Small intestine (tissue), 7 donors: ENCODE measurements at regions not wholly inside any gene's neighbourhood (a gene's known extent, or its start where the extent isn't known, plus 50 kb on each side); places are given as distances from the start of the nearest gene placed in this dataset.

Experiments used
- DNase-seq, 2 donors: peaks; one replicate each; pipeline versions ENCODE4 v3.0.0 to v3.0.0-alpha.2; 2013
- FAIRE-seq: peaks from 2 replicates; lab custom pipeline; 2012; peaks lifted over from hg19 to GRCh38; lab: Jason Lieb, UNC
- H3K27ac ChIP-seq, 3 donors: one replicate each; pipeline ENCODE4 v1.5.1; 2013; ENCODE audit warnings: low read length in 2 of 3, mild to moderate bottlenecking in 2 of 3, control low read depth in 1 of 3, inconsistent platforms in 1 of 3, low read depth in 1 of 3, moderate library complexity in 1 of 3
- H3K27me3 ChIP-seq, 3 donors: one replicate each; pipeline ENCODE4 v1.6.1; 2013; ENCODE audit warnings: low read length in 3 of 3, inconsistent platforms in 1 of 3; ENCODE audit not compliant: control insufficient read depth in 3 of 3, insufficient read depth in 3 of 3
- H3K36me3 ChIP-seq, 3 donors: one replicate each; pipeline ENCODE4 v1.6.1; 2013; ENCODE audit warnings: low read length in 3 of 3, inconsistent platforms in 1 of 3, low read depth in 1 of 3, mild to moderate bottlenecking in 1 of 3, moderate library complexity in 1 of 3; ENCODE audit not compliant: control insufficient read depth in 3 of 3, insufficient read depth in 2 of 3
- H3K4me1 ChIP-seq, 3 donors: one replicate each; pipeline ENCODE4 v1.6.1; 2013; ENCODE audit warnings: low read length in 2 of 3, inconsistent platforms in 1 of 3, low read depth in 1 of 3, mild to moderate bottlenecking in 1 of 3, moderate library complexity in 1 of 3; ENCODE audit not compliant: control insufficient read depth in 3 of 3, insufficient read depth in 2 of 3
- H3K4me3 ChIP-seq, 3 donors: one replicate each; pipeline ENCODE4 v1.5.1; 2013; ENCODE audit warnings: low read length in 3 of 3, control low read depth in 1 of 3, inconsistent platforms in 1 of 3, low read depth in 1 of 3, mild to moderate bottlenecking in 1 of 3, moderate library complexity in 1 of 3
- H3K9me3 ChIP-seq, 2 donors: one replicate each; pipeline ENCODE4 v1.6.1; 2013; ENCODE audit warnings: low read depth in 1 of 2, low read length in 1 of 2; ENCODE audit not compliant: control insufficient read depth in 2 of 2, insufficient read depth in 1 of 2
- WGBS, 3 donors: extraction: QIAGEN DNeasy Blood & Tissue Kit; methylation state at CpG; one replicate each; pipeline ENCODE4 v1.1.7; 2013; 5-methylcytosine and 5-hydroxymethylcytosine counted together
- donor health status: healthy with polysubstance abuse.
- donor health status: control.
- donor health status: control.
- donor health status: Bipolar disorder and iron deficiency.
- donor health status: healthy.

DNA sequence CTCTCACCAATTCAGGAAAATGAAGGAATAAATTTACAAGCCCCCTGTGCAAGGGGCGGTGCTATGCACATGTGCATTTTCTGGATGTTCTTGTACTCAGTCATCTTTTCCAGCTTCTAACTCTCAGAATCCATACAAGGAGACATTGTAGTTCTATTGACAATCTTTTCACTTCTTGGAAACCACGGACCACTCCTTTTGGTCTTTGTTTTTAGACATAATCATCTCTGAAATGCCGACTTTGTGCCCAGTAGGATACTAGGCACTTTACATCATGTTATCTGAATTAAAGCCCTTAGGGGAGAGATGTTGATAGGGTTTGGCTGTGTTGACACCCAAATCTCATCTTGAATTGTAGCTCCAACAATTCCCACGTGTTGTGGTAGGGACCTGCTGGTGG lies 322.6 kb upstream of the WWC1 start:
- 74 to 80% (median 79%) methylated on average over 4 of the region's 4 CpGs for WGBS, 3 donors
- no peaks in the 10 kb centered on the region for H3K36me3 ChIP-seq
- no peak for FAIRE-seq
- no peak for DNase-seq
- H3K27ac ChIP-seq, result no peak overlapping the region
- H3K9me3 ChIP-seq, result no peaks in the 10 kb centered on the region
- no peaks in the 10 kb centered on the region for H3K27me3 ChIP-seq
- no peak overlapping the region for H3K4me3 ChIP-seq
- H3K4me1 ChIP-seq, result no peaks in the 10 kb centered on the region

GRCh38 chr5:167969998-167970397 lies 321.4 kb upstream of the WWC1 start:
- no peaks in the 10 kb centered on the region for H3K27me3 ChIP-seq
- DNase-seq, result no peak
- no peaks in the 10 kb centered on the region for H3K36me3 ChIP-seq
- H3K9me3 ChIP-seq, result no peaks in the 10 kb centered on the region
- H3K27ac ChIP-seq, result no peak overlapping the region
- no peaks in the 10 kb centered on the region for H3K4me1 ChIP-seq
- H3K4me3 ChIP-seq, result no peak overlapping the region
- FAIRE-seq, result no peak
- 32 to 51% (median 45%) methylated on average over 4 of the region's 4 CpGs for WGBS, 3 donors

DNA sequence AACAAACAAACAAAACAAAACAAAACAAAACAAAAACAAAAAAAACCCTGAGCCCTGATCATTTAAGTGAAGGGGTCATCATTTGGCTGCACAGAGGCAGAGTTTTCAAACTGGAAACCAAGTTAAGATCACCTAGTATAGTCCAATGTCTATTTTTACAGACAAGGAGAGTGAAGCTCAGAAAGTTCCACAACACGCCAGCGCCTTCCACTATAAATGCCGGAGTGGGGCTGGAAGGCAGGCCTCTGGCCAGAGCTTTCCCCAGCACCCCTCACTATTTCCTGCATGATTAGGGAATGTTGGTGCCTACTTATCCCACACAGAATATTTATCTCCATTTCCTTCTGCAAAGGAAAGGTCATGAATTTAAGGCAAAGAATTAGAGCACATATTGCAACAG lies 319.7 kb upstream of the WWC1 start:
- H3K36me3 ChIP-seq, result no peaks in the 10 kb centered on the region
- no peak overlapping the region for H3K27ac ChIP-seq
- DNase-seq (no peak), FAIRE-seq (no peak)
- WGBS, 3 donors, result 87 to 94% (median 92%) methylated on average over 3 of the region's 3 CpGs
- no peaks in the 10 kb centered on the region for H3K27me3 ChIP-seq
- H3K4me3 ChIP-seq, result no peak overlapping the region
- H3K4me1 ChIP-seq, result no peaks in the 10 kb centered on the region
- no peaks in the 10 kb centered on the region for H3K9me3 ChIP-seq

- FAIRE-seq (no peak), DNase-seq (no peak)
- Histone ChIP-seq H3K27ac (no peak overlapping the region), H3K27me3 (no peaks in the 10 kb centered on the region), H3K4me3 (no peak overlapping the region), H3K36me3 (no peaks in the 10 kb centered on the region), H3K9me3 (no peaks in the 10 kb centered on the region), H3K4me1 (no peaks in the 10 kb centered on the region)
- 75 to 84% (median 75%) methylated on average over 4 of the region's 4 CpGs for WGBS, 3 donors
These were observed 318.3 kb upstream of the WWC1 start for GRCh38 chr5:167973126-167973525.

GRCh38 chr5:167984951-167985350 lies 306.5 kb upstream of the WWC1 start:
- FAIRE-seq (no peak), DNase-seq (no peak)
- Histone ChIP-seq H3K4me1 (no peaks in the 10 kb centered on the region), H3K36me3 (no peaks in the 10 kb centered on the region), H3K4me3 (no peak overlapping the region), H3K9me3 (no peaks in the 10 kb centered on the region), H3K27ac (no peak overlapping the region), H3K27me3 (no peaks in the 10 kb centered on the region)
- WGBS, 3 donors, result 31 to 81% (median 52%) methylated on average over 1 of the region's 1 CpG

DNA sequence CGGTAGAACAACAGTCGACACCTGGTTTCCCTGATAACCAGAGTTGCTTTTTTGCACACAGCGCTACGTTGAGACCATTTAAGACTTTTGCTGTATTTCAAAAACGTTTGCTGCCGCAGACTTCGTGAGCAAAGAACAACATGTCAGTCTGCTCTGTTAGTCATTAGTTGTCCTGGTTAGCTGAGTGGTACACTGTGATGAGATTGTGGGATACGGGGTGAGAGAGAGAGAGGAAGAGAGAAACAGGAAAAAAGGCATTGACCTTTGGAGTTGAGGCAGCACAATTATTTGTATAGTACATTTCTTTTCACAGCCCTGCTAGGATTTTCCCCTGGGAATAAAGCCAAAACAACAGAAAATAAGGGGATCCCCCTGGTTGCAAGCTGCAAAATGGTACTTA lies 306.1 kb upstream of the WWC1 start:
- WGBS, 3 donors, result 16 to 47% (median 25%) methylated on average over 8 of the region's 8 CpGs
- H3K27me3 ChIP-seq, result no peaks in the 10 kb centered on the region
- no peak for FAIRE-seq
- DNase-seq, result peak in 1 of 2 donors; percentile 3
- no peak overlapping the region for H3K27ac ChIP-seq
- H3K36me3 ChIP-seq, result no peaks in the 10 kb centered on the region
- no peaks in the 10 kb centered on the region for H3K4me1 ChIP-seq
- no peak overlapping the region for H3K4me3 ChIP-seq
- no peaks in the 10 kb centered on the region for H3K9me3 ChIP-seq

GRCh38 chr5:167987490-167988280 lies 303.8 kb upstream of the WWC1 start:
- Histone ChIP-seq H3K27me3 (no peaks in the 10 kb centered on the region), H3K4me1 (no peaks in the 10 kb centered on the region), H3K27ac (no peak overlapping the region), H3K9me3 (no peaks in the 10 kb centered on the region), H3K4me3 (no peak overlapping the region), H3K36me3 (no peaks in the 10 kb centered on the region)
- DNase-seq (no peak), FAIRE-seq (no peak)
- 58 to 67% (median 65%) methylated on average over 12 of the region's 12 CpGs for WGBS, 3 donors

DNA sequence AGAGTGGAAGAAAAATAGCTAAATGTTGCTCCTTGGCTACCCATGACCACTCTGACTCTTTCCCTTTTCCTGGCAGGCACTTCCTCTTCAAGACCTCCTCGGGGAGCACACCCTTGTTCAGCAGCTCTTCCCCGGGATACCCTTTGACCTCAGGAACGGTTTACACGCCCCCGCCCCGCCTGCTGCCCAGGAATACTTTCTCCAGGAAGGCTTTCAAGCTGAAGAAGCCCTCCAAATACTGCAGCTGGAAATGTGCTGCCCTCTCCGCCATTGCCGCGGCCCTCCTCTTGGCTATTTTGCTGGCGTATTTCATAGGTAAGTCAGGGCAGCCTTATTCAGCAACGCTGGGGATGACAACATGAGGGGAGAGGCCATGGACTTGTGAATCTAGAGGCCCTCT lies 298.6 kb upstream of the WWC1 start:
- no peak overlapping the region for H3K4me3 ChIP-seq
- FAIRE-seq (no peak), DNase-seq (no peak)
- H3K27me3 ChIP-seq, result no peaks in the 10 kb centered on the region
- no peaks in the 10 kb centered on the region for H3K4me1 ChIP-seq
- WGBS, 3 donors, result 49 to 74% (median 61%) methylated on average over 11 of the region's 11 CpGs
- H3K27ac ChIP-seq, result no peak overlapping the region
- H3K36me3 ChIP-seq, result no peaks in the 10 kb centered on the region
- no peaks in the 10 kb centered on the region for H3K9me3 ChIP-seq

GRCh38 chr5:167993771-167994170 lies 297.7 kb upstream of the WWC1 start:
- FAIRE-seq (no peak), DNase-seq (no peak)
- Histone ChIP-seq H3K27ac (no peak overlapping the region), H3K36me3 (no peaks in the 10 kb centered on the region), H3K9me3 (no peaks in the 10 kb centered on the region), H3K4me1 (no peaks in the 10 kb centered on the region), H3K27me3 (no peaks in the 10 kb centered on the region), H3K4me3 (no peak overlapping the region)
- 28 to 69% (median 48%) methylated on average over 3 of the region's 3 CpGs for WGBS, 3 donors
